ENCODE measurements at regions not wholly inside any gene's neighbourhood (a gene's known extent, or its start where the extent isn't known, plus 50 kb on each side); places are given as distances from the start of the nearest gene placed in this dataset.

DNA sequence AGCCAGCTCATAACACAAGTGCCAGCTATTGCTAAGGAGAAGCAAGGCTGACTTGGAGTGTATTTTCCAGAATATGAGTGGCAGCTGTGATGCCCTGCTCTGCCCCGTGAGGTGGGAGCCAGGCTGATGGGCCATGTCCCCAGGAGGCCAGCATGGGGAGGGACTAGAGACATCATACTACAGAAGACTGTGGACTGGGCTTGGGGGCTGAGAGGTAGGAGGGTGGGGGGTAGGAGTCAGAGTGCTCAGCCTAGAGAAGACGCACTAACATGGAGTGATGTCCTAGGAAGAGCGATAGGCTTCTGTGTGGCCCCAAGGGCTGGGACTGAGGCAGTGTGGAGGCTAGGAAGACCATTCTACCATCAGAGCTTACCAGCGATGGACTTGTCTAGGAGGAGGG is 143.7 kb downstream of the WSCD1 start:
- H3K4me3 ChIP-seq (ENCODE audit: low read depth in 1 of 2, low read length in 2 of 2), result no peak overlapping the region
- H3K4me1 ChIP-seq (ENCODE audit: control insufficient read depth in 2 of 2, insufficient read depth in 2 of 2, low read length in 1 of 2), result no peaks in the 10 kb centered on the region
- H3K36me3 ChIP-seq (ENCODE audit: control insufficient read depth in 2 of 2, insufficient read depth in 2 of 2, low read length in 1 of 2), result no peaks in the 10 kb centered on the region
- H3K9me3 ChIP-seq (ENCODE audit: control insufficient read depth in 2 of 2, insufficient read depth in 1 of 2, low read depth in 1 of 2, low read length in 1 of 2), result no peaks in the 10 kb centered on the region
- WGBS, 2 donors, result 85 to 93% methylated on average over 4 of the region's 4 CpGs
- H3K27me3 ChIP-seq (ENCODE audit: control insufficient read depth in 1 of 2, insufficient read depth in 2 of 2, low read length in 2 of 2), result no peaks in the 10 kb centered on the region
- no peak overlapping the region for H3K27ac ChIP-seq (ENCODE audit: low read depth in 2 of 2, low read length in 1 of 2)

DNA sequence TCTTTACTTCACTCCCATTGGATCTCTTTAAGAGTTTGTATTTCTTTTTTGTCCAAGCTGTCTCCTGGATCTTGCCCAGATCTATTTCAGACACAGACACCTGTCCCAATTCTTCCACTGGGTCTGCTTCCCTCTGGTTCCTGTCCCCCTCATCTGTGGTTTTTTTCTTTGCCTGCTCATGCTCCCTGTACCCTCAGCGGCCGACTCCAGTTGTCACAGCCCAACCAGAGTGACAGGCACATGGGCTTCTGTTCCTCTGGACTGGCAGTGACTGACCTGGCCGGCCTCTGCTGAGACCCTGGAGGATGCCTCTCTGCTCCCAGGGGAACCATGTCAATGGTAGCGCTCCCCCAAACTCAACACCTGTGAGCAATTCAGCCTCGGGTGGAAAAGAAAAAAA is 142.6 kb downstream of the WSCD1 start:
- H3K9me3 ChIP-seq (ENCODE audit: control insufficient read depth in 2 of 2, insufficient read depth in 1 of 2, low read depth in 1 of 2, low read length in 1 of 2), result no peaks in the 10 kb centered on the region
- no peak overlapping the region for H3K27ac ChIP-seq (ENCODE audit: low read depth in 2 of 2, low read length in 1 of 2)
- H3K27me3 ChIP-seq (ENCODE audit: control insufficient read depth in 1 of 2, insufficient read depth in 2 of 2, low read length in 2 of 2), result no peaks in the 10 kb centered on the region
- H3K4me1 ChIP-seq (ENCODE audit: control insufficient read depth in 2 of 2, insufficient read depth in 2 of 2, low read length in 1 of 2), result no peaks in the 10 kb centered on the region
- H3K36me3 ChIP-seq (ENCODE audit: control insufficient read depth in 2 of 2, insufficient read depth in 2 of 2, low read length in 1 of 2), result no peaks in the 10 kb centered on the region
- no peak overlapping the region for H3K4me3 ChIP-seq (ENCODE audit: low read depth in 1 of 2, low read length in 2 of 2)
- WGBS, 2 donors, result 70 to 77% methylated on average over 5 of the region's 5 CpGs

DNA sequence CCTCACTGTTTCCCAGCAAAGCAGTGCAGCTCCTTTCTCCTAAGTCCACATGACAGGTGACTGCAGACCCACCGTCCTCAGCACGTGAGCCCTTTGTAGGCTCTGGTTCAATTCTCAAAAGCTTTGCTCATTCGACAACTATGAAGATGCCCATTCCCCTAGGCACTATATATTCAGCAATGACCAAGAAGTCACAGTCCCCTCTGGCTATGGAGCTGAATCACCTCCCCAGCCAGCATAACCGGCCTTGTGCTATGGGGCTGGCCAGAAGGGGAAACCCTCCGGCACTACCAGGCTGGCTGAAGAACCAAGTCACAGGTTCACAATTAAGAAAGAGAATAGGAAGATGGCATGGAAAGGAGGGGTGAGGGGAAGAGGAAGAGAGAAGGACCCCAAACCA is 139.7 kb downstream of the WSCD1 start:
- Histone ChIP-seq H3K4me1 (ENCODE audit: control insufficient read depth in 2 of 2, insufficient read depth in 2 of 2, low read length in 1 of 2) (no peaks in the 10 kb centered on the region), H3K9me3 (ENCODE audit: control insufficient read depth in 2 of 2, insufficient read depth in 1 of 2, low read depth in 1 of 2, low read length in 1 of 2) (no peaks in the 10 kb centered on the region), H3K27ac (ENCODE audit: low read depth in 2 of 2, low read length in 1 of 2) (no peak overlapping the region), H3K27me3 (ENCODE audit: control insufficient read depth in 1 of 2, insufficient read depth in 2 of 2, low read length in 2 of 2) (no peaks in the 10 kb centered on the region), H3K36me3 (ENCODE audit: control insufficient read depth in 2 of 2, insufficient read depth in 2 of 2, low read length in 1 of 2) (no peaks in the 10 kb centered on the region), H3K4me3 (ENCODE audit: low read depth in 1 of 2, low read length in 2 of 2) (no peak overlapping the region)
- WGBS, 2 donors, result 78 to 79% methylated on average over 5 of the region's 5 CpGs

DNA sequence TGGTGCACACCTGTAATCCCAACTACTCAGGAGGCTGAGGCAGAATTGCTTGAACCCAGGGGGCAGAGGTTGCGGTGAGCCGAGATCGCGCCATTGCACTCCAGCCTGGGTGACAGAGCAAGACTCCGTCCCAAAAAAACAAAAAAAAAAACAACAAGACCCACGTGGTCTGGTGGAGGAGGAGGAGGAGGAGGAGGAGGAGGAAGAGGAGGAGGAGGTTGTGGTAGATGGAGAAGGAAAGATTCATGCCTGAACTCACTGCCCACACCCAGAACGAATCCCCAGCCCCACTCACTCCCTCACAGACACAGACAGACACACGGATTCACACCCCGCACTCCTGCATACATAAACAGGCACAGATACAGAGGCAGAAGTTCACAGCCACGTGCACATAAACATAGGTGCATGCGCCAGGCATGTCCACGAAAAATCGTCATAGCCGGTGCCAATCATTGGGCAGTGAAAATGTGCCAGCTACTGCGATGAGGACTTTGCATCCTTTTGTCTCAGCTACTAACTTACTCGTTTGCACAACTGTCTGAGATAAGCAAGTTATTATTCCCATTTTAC is 138.5 kb downstream of the WSCD1 start:
- Histone ChIP-seq H3K27me3 (ENCODE audit: control insufficient read depth in 1 of 2, insufficient read depth in 2 of 2, low read length in 2 of 2) (no peaks in the 10 kb centered on the region), H3K9me3 (ENCODE audit: control insufficient read depth in 2 of 2, insufficient read depth in 1 of 2, low read depth in 1 of 2, low read length in 1 of 2) (no peaks in the 10 kb centered on the region), H3K36me3 (ENCODE audit: control insufficient read depth in 2 of 2, insufficient read depth in 2 of 2, low read length in 1 of 2) (no peaks in the 10 kb centered on the region), H3K4me3 (ENCODE audit: low read depth in 1 of 2, low read length in 2 of 2) (no peak overlapping the region), H3K4me1 (ENCODE audit: control insufficient read depth in 2 of 2, insufficient read depth in 2 of 2, low read length in 1 of 2) (no peaks in the 10 kb centered on the region), H3K27ac (ENCODE audit: low read depth in 2 of 2, low read length in 1 of 2) (no peak overlapping the region)
- 73 to 74% methylated on average over 14 to 16 of the region's 16 CpGs for WGBS, 2 donors

DNA sequence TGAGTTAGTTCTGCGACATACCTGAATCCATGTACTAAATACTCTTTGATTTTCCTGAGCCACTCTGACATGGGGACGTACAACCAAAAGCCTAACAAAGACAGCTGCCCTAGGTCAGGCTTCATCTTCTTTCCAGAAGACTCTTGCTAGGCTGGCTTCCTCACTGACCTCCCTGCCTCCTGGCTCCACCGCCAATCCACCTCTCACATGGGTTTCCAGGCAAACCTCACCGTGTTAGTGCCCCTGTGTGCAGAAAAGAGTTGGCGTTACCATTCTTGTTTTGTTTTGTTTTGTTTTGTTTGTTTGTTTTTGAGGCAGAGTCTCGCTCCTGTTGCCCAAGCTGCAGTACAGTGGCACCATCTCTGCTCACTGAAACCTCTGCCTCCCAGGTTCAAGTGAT is 135.3 kb downstream of the WSCD1 start:
- no peak overlapping the region for H3K27ac ChIP-seq (ENCODE audit: low read depth in 2 of 2, low read length in 1 of 2)
- H3K9me3 ChIP-seq (ENCODE audit: control insufficient read depth in 2 of 2, insufficient read depth in 1 of 2, low read depth in 1 of 2, low read length in 1 of 2), result no peaks in the 10 kb centered on the region
- H3K27me3 ChIP-seq (ENCODE audit: control insufficient read depth in 1 of 2, insufficient read depth in 2 of 2, low read length in 2 of 2), result no peaks in the 10 kb centered on the region
- WGBS, 2 donors, result 70 to 81% methylated on average over 6 of the region's 6 CpGs
- H3K4me3 ChIP-seq (ENCODE audit: low read depth in 1 of 2, low read length in 2 of 2), result no peak overlapping the region
- no peaks in the 10 kb centered on the region for H3K4me1 ChIP-seq (ENCODE audit: control insufficient read depth in 2 of 2, insufficient read depth in 2 of 2, low read length in 1 of 2)
- H3K36me3 ChIP-seq (ENCODE audit: control insufficient read depth in 2 of 2, insufficient read depth in 2 of 2, low read length in 1 of 2), result no peaks in the 10 kb centered on the region

DNA sequence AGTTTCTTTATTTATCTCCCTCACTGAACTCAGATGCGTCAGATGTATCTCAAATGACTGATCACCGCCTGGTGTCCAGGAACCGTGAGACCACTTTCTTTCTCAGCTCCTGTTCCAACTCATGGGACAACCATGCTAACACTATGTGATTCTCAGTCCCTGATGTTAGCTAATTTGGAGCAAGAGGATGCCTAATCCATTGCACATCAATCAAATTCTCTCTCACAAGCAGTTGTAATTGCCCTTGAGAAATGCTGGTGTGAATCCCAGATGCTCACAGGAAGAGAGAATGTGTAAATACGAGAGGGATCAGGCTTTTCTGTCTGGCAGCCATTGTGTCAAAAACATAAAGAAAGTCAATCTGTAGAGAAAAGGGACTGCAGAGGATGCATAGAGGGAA is 134.9 kb downstream of the WSCD1 start:
- Histone ChIP-seq H3K27ac (ENCODE audit: low read depth in 2 of 2, low read length in 1 of 2) (no peak overlapping the region), H3K27me3 (ENCODE audit: control insufficient read depth in 1 of 2, insufficient read depth in 2 of 2, low read length in 2 of 2) (no peaks in the 10 kb centered on the region), H3K36me3 (ENCODE audit: control insufficient read depth in 2 of 2, insufficient read depth in 2 of 2, low read length in 1 of 2) (no peaks in the 10 kb centered on the region), H3K4me3 (ENCODE audit: low read depth in 1 of 2, low read length in 2 of 2) (no peak overlapping the region), H3K4me1 (ENCODE audit: control insufficient read depth in 2 of 2, insufficient read depth in 2 of 2, low read length in 1 of 2) (no peaks in the 10 kb centered on the region), H3K9me3 (ENCODE audit: control insufficient read depth in 2 of 2, insufficient read depth in 1 of 2, low read depth in 1 of 2, low read length in 1 of 2) (peaks cover 0 to 2% of the 10 kb centered on the region in 2 donors)
- 46 to 52% methylated on average over 4 of the region's 4 CpGs for WGBS, 2 donors

DNA sequence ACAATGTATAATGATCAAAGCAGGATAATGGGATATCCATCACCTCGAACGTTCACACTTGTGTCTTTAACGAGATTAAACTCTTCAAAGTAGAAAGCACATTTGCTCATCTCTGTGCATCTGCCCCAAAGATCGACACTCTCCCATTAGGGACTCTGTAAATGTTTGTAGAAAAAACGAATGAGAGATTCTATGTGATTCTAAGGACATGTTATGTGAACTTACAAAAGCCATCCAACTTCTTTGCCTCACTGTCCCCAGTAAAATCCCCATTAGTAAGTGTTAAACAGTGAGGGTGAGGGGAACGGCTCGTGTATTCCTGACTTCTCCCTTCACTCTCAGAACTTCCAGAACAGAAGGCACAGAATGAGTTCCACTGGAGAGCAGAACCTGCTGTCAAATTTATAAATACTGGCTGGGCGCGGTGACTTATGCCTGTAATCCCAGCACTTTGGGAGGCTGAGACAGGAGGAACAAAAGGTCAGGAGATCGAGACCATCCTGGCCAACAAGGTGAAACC is 134.1 kb downstream of the WSCD1 start:
- 73 to 74% methylated on average over 10 of the region's 10 CpGs for WGBS, 2 donors
- Histone ChIP-seq H3K4me1 (ENCODE audit: control insufficient read depth in 2 of 2, insufficient read depth in 2 of 2, low read length in 1 of 2) (no peaks in the 10 kb centered on the region), H3K9me3 (ENCODE audit: control insufficient read depth in 2 of 2, insufficient read depth in 1 of 2, low read depth in 1 of 2, low read length in 1 of 2) (peaks cover 0 to 2% of the 10 kb centered on the region in 2 donors), H3K4me3 (ENCODE audit: low read depth in 1 of 2, low read length in 2 of 2) (no peak overlapping the region), H3K36me3 (ENCODE audit: control insufficient read depth in 2 of 2, insufficient read depth in 2 of 2, low read length in 1 of 2) (no peaks in the 10 kb centered on the region), H3K27me3 (ENCODE audit: control insufficient read depth in 1 of 2, insufficient read depth in 2 of 2, low read length in 2 of 2) (no peaks in the 10 kb centered on the region), H3K27ac (ENCODE audit: low read depth in 2 of 2, low read length in 1 of 2) (no peak overlapping the region)

DNA sequence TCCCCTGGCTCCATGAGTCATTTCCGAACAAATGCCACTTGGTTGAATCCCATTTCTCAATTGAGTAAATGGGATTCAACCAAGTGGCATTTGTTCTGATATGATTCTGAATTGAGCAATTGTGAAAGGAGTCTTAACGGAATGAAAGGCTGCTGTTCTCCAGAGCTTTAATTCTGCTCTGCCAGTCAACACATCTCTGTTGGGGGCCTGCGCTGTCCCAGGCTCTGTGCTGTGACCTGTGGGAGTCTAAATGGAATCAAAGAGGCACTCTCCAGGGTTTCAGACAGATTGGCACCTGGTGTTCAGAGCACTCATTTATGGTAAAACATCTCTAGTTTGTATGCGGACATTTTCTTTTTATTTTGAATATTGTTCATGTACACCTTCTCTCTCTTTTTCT is 126.2 kb downstream of the WSCD1 start:
- H3K9me3 ChIP-seq (ENCODE audit: control insufficient read depth in 2 of 2, insufficient read depth in 1 of 2, low read depth in 1 of 2, low read length in 1 of 2), result peaks cover 0 to 2% of the 10 kb centered on the region in 2 donors
- H3K4me1 ChIP-seq (ENCODE audit: control insufficient read depth in 2 of 2, insufficient read depth in 2 of 2, low read length in 1 of 2), result no peaks in the 10 kb centered on the region
- H3K4me3 ChIP-seq (ENCODE audit: low read depth in 1 of 2, low read length in 2 of 2), result no peak overlapping the region
- H3K27ac ChIP-seq (ENCODE audit: low read depth in 2 of 2, low read length in 1 of 2), result no peak overlapping the region
- WGBS, 2 donors, result 84 to 90% methylated on average over 4 of the region's 4 CpGs
- H3K36me3 ChIP-seq (ENCODE audit: control insufficient read depth in 2 of 2, insufficient read depth in 2 of 2, low read length in 1 of 2), result no peaks in the 10 kb centered on the region
- H3K27me3 ChIP-seq (ENCODE audit: control insufficient read depth in 1 of 2, insufficient read depth in 2 of 2, low read length in 2 of 2), result no peaks in the 10 kb centered on the region

DNA sequence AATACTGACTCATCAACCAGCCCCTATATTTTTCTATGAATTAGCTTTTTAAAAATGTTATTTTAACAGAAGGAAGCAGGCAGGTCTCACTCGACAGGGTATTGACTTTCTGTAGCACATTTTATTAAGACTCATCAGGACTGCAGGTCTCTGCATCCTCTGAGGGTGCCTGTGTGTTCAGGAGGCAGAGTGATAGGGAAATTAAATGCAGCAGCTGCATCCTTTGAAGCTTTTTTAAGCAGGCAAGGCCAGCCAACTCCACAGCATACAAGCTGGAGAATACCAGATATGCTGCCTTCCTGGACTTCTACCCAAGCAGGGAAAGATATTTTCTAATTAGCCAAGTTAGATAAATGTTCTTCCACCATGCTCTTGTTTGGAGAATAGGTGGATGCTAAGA is 124.9 kb downstream of the WSCD1 start:
- Histone ChIP-seq H3K4me1 (ENCODE audit: control insufficient read depth in 2 of 2, insufficient read depth in 2 of 2, low read length in 1 of 2) (no peaks in the 10 kb centered on the region), H3K9me3 (ENCODE audit: control insufficient read depth in 2 of 2, insufficient read depth in 1 of 2, low read depth in 1 of 2, low read length in 1 of 2) (no peaks in the 10 kb centered on the region), H3K27ac (ENCODE audit: low read depth in 2 of 2, low read length in 1 of 2) (no peak overlapping the region), H3K27me3 (ENCODE audit: control insufficient read depth in 1 of 2, insufficient read depth in 2 of 2, low read length in 2 of 2) (no peaks in the 10 kb centered on the region), H3K4me3 (ENCODE audit: low read depth in 1 of 2, low read length in 2 of 2) (no peak overlapping the region), H3K36me3 (ENCODE audit: control insufficient read depth in 2 of 2, insufficient read depth in 2 of 2, low read length in 1 of 2) (no peaks in the 10 kb centered on the region)
- 43 to 50% methylated on average over 1 of the region's 1 CpG for WGBS, 2 donors
